SKM-1 (cell line): ENCODE measurements at regions not wholly inside any gene's neighbourhood (a gene's known extent, or its start where the extent isn't known, plus 50 kb on each side); places are given as distances from the start of the nearest gene placed in this dataset.
"Not testable (repeated sequence)": the region's sequence is repeated elsewhere in the genome, so short reads cannot be mapped to it uniquely, and the experiment has no call there.

Source experiments
- DNase-seq: peaks from one replicate; lab custom pipeline; 2025; ENCODE audit not compliant: unreplicated experiment; lab: John Stamatoyannopoulos, UW

DNA sequence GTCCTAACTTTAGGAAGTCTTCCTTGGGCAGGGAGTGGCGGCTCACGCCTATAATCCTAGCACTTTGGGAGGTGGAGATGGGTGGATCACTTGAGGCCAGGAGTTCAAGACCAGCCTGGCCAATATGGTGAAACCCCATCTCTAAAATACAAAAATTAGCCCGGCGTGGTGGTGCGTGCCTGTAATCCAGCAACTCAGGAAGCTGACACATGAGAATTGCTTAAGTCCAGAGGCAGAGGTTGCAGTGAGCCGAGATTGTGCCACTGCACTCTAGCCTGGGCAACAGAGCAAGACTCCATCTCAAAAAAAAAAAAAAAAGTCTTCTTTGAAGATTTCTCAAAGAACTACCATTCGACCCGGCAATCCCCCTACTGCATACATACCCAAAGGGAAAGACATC is 50.0 kb upstream of the GPCPD1 start:
- DNase-seq: not testable (repeated sequence)
